Activated T-cell treated with anti-CD3 and anti-CD28 coated beads for 48 hours (primary cell): ENCODE measurements at regions not wholly inside any gene's neighbourhood (a gene's known extent, or its start where the extent isn't known, plus 50 kb on each side); places are given as distances from the start of the nearest gene placed in this dataset.
"Not testable (repeated sequence)": the region's sequence is repeated elsewhere in the genome, so short reads cannot be mapped to it uniquely, and the experiment has no call there.

Experiments
- DNase-seq: peaks from one replicate; pipeline ENCODE4 v3.0.0-alpha.2; 2020; ENCODE audit warnings: low read depth

- DNase-seq, result no peak
Observed at GRCh38 chr21:35162831-35163230, 113.7 kb upstream of the RUNX1 start.

GRCh38 chr21:35159881-35160280 lies 110.8 kb upstream of the RUNX1 start:
- DNase-seq, result no peak

DNA sequence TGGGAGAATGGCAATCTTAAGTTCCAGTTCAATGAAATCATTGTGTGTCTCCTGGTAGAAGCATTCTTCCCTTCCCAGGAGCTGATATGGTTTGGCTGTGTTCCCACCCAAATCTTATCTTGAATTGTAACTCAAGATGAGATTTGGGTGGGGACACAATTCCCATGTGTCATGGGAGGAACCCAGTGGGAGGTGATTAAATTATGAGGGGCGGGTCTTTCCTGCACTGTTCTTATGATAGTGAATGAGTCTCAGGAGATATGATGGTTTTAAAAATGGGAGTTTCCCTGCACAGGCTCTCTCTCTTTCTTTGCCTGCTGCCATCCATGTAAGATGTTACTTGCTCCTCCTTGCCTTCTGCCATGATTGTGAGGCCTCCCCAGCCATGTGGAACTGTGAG lies 108.3 kb upstream of the RUNX1 start:
- DNase-seq, result not testable (repeated sequence)

DNA sequence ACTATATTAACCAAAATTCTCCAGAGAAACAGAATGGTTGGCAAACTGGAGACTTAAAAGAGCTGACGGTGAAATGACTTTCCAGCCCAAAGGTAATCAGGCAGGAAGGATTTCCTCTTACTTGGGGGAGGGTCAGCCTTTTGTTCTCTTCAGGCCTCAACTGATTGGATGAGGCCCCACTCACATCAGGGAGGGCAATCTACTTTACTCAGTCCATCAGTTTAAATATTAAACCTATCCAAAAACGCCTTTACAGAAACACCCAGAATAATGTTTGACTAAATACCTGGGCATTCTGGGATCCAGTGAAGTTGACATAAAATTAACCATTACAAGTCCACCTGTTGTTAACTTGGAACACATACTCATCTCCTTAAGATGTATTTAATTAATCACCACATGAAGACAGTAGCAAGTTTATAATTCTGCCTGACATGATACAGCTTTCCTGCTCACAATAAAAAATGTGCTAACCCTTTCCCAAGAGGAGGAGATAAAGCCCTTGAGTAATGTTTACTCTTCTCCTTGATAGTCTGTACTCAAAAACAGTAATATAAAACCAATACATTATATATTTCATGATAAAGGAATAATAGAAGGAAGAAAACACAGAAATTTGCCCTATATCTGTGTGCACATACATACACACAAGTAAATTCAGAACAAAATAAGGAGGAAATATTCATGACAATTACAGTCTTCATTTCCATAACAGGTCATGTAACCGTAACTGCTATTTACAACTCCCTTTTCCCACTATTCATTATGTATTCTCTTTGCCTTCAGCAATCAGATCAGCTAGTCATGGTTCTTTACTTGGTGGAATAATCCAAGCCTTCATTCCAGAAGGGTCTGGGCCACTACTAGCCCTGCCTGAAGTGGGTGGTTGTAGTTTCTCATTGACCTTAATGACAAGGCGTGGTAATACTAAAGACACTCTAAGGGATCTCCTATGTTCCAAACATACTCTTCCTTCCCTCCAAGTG lies 107.5 kb upstream of the RUNX1 start:
- DNase-seq, result no peak

DNA sequence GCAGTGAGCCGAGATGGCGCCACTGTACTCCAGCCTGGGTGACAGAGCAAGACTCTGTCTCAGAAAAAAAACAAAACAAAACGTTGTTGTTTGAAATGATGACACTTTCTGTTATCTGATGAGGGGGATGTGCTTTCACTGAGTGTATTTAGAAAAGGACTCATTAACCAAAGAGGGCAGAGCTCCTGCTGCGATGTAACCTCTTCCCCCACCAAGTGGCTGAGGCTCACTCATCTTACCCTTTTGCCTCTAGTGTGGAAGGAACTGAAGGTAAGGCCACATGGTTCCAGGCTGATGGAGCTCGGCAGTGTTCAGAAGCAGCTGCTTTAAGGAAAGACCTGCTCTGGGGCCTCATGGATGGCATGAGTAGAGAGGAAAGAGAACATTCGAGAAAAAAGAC lies 105.7 kb upstream of the RUNX1 start:
- no peak for DNase-seq

DNA sequence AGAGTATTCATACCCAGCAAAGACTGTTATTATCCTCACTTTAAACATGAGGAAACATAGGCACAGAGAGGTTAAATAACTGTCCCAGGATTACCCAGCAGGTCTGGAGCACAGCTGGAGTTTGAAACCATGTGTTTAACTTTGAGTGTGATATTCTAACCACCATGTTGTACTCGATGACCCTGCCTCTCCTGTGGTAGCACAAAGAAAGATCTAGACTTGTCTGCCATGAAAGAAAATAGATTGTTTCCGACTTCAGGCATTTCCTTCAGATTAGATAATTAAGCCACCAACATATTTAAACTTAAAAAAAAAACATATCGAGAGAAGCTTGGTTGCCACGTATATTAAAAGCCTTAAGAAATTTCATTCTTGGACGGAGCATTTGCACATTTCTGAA lies 104.6 kb upstream of the RUNX1 start:
- no peak for DNase-seq

GRCh38 chr21:35150562-35151226 lies 101.6 kb upstream of the RUNX1 start:
- DNase-seq, result no peak

GRCh38 chr21:35149698-35150097 lies 100.6 kb upstream of the RUNX1 start:
- no peak for DNase-seq

- DNase-seq, result no peak
Observed at GRCh38 chr21:35147439-35147838, 98.3 kb upstream of the RUNX1 start.

DNA sequence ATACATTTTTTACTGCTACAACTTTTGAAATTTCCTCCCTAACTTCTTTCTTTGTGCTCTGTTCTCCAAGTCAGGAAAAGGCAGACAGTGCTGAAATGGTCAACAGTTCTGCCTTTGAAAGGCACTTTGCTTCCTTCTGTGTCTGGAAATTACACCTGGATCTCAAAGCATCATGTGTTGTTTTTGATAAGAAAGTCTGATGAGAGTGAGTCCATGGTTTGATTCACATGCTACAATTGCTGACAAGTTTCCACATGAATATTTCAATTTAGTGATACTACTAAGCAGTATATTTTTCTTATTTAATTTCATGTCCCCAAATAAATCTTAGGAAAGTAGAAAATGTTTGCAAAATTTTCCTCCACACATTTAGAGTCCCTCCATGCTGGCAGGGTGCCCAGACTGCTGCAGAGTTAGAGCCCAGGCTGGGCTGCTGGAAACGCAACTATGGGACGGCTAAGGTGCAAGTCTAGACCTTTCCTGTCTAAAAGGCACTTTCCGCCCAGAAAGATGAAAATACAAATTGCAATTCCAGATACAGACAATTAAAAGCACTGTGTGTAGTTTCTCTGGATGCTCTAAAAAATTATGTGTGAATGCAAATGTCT lies 96.6 kb upstream of the RUNX1 start:
- DNase-seq, result no peak

DNA sequence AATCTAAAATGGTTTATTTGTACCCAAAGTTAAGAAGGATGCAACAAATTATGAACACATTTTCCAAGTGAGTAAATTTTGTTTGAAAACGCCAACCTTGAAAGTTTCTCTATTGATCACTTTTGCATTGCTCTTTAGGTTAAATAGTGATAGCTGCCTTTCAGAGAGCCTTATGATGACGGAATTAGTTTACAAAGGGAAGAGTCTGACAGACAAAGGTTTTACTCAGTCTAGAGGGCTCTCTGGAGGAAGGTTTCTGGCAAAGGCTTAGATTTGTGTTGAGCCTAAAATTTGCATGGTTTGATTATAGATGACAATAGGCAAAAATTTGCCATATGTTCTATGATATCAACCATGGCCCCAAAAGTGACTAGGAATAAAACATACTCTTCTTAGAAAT lies 95.9 kb upstream of the RUNX1 start:
- DNase-seq, result no peak

- DNase-seq, result no peak
Observed at GRCh38 chr21:35142036-35142815, 93.1 kb upstream of the RUNX1 start.

GRCh38 chr21:35139382-35139715 lies 90.2 kb upstream of the RUNX1 start:
- no peak for DNase-seq

DNA sequence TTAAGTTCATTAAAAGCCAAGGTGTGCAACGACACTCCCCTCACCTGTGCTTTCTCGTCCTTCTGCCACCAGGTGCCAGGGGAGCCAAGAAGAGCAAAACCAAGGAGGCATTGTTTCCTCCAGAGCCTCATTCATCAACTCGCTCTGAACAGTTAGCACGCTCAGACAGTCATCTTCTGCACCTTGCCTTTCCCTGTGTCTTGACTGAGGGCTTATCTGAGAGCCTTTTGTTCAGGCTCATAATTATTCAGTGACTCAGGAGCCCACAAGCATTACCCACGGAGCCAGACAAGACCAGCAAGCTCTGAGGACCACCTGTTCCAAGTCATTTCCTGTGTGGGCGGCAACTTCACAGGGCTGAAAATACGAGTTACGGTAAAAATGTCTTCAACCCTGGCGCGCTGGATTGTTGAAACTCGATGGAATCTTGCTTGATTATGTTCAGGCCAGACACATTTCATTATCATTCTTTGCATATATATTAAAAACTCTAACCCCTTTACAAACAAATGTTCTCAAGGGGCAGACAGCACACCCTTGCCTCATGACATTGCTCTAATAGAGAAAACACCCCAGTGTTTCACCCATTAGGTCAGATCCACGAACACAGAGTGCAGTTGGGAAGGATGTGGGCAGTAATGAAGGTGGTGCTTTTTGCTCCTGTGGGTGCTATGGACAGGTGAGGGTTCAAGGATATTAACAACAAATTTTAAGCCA lies 89.7 kb upstream of the RUNX1 start:
- peak; percentile 63 for DNase-seq

GRCh38 chr21:35136586-35137219 lies 87.6 kb upstream of the RUNX1 start:
- no peak for DNase-seq

DNA sequence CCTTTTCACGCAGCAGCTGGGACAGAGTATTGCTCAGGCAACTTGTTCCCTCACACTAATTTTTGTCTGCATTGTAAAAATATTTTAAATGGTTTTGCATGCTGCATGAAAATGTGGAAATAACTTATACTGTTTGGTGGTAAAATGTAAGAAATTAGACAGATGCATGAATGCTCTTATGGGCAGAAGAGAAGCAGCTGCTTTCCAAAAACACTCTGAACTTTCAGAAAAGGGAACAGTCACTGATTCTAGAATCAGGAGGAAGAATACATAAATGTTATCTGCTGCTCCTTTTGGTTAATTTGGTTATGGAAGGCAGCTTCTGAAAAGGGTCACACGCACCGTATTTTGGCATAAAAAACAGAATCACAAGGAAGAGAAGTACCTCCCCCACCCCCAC lies 87.0 kb upstream of the RUNX1 start:
- no peak for DNase-seq

DNA sequence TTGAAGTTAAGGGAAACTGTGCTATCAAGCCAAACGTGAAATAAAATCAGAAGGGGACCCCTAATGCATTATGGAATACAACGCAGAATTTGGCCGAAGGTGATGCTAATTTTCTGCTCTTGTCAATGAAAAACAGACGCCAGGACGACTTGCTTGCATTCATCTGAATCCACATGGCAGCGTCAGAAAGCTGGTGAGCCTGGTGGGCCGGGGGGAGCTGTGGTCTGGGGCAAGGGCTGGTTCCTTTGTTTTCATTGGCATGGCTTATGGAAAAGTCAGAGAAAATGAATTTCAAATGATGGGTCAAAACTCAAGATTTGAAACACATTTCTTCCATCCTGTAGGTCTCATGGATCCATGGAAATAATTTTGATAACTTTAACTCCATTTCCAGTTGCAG lies 86.4 kb upstream of the RUNX1 start:
- DNase-seq, result no peak

GRCh38 chr21:35134309-35134708 lies 85.2 kb upstream of the RUNX1 start:
- DNase-seq, result no peak

DNA sequence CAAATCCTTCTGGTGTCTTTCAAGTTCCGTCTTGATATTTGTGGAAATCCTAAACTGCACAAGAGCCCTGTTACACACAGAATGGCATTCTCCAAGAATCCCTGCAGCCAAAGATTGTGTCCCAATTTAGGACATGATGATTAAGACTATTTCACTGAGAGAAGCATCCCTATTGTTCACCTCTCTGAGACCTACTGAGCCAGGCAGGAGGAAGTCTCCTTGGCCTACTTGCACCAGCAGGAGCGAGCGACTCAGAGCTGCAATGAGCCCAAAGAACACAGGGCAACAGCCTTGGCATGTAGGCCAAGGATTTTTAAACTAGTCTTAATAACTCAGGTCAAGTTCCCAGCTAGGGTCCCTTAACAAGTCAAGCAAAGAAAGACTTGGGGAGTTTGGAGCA lies 79.4 kb upstream of the RUNX1 start:
- no peak for DNase-seq

- no peak for DNase-seq
Observed at GRCh38 chr21:35127851-35128250, 78.7 kb upstream of the RUNX1 start.

GRCh38 chr21:35127026-35127425 lies 77.9 kb upstream of the RUNX1 start:
- no peak for DNase-seq
